ENCODE measurements at regions not wholly inside any gene's neighbourhood (a gene's known extent, or its start where the extent isn't known, plus 50 kb on each side); places are given as distances from the start of the nearest gene placed in this dataset.

- H3K9me3 ChIP-seq (ENCODE audit: low read depth) = no peaks in the 10 kb centered on the region
- no peaks in the 10 kb centered on the region for H3K36me3 ChIP-seq
- H3K4me3 ChIP-seq = no peak overlapping the region
Observed at GRCh38 chr2:8604262-8604661, 77.6 kb upstream of the ID2 start.

GRCh38 chr2:8605351-8606065 lies 76.3 kb upstream of the ID2 start:
- H3K27me3 ChIP-seq = no peaks in the 10 kb centered on the region
- no peaks in the 10 kb centered on the region for H3K9me3 ChIP-seq (ENCODE audit: low read depth)
- no peaks in the 10 kb centered on the region for H3K36me3 ChIP-seq
- no peak overlapping the region for H3K27ac ChIP-seq
- DNase-seq (ENCODE audit: low read depth in 1 of 2, low spot score in 1 of 2) = no peak
- no peak for TF ChIP-seq CTCF (IDR thresholded peaks at IDR 0.05; ENCODE audit: low read depth, low read length)
- H3K4me3 ChIP-seq = no peak overlapping the region
- peaks cover 19% of the 10 kb centered on the region for H3K4me1 ChIP-seq (ENCODE audit: low read depth)

More at GRCh38 chr2:8604262-8604661, 77.6 kb upstream of the ID2 start:
- H3K4me1 ChIP-seq (ENCODE audit: low read depth) = peaks cover 9% of the 10 kb centered on the region
- no peak for TF ChIP-seq CTCF (IDR thresholded peaks at IDR 0.05; ENCODE audit: low read depth, low read length)
- no peaks in the 10 kb centered on the region for H3K27me3 ChIP-seq
- DNase-seq (ENCODE audit: low read depth in 1 of 2, low spot score in 1 of 2) = no peak
- no peak overlapping the region for H3K27ac ChIP-seq

- H3K27me3 ChIP-seq = no peaks in the 10 kb centered on the region
- no peak for TF ChIP-seq CTCF (IDR thresholded peaks at IDR 0.05; ENCODE audit: low read depth, low read length)
- no peak overlapping the region for H3K4me3 ChIP-seq
- no peak overlapping the region for H3K27ac ChIP-seq
- DNase-seq (ENCODE audit: low read depth in 1 of 2, low spot score in 1 of 2) = no peak
- H3K36me3 ChIP-seq = no peaks in the 10 kb centered on the region
- H3K9me3 ChIP-seq (ENCODE audit: low read depth) = no peaks in the 10 kb centered on the region
- peaks cover 20% of the 10 kb centered on the region for H3K4me1 ChIP-seq (ENCODE audit: low read depth)
Observed at GRCh38 chr2:8606226-8606625, 75.6 kb upstream of the ID2 start.

GRCh38 chr2:8606649-8607550 lies 75.0 kb upstream of the ID2 start:
- no peak for TF ChIP-seq CTCF (IDR thresholded peaks at IDR 0.05; ENCODE audit: low read depth, low read length)
- Histone ChIP-seq H3K4me1 (ENCODE audit: low read depth) (peaks cover 24% of the 10 kb centered on the region), H3K36me3 (no peaks in the 10 kb centered on the region), H3K27me3 (no peaks in the 10 kb centered on the region), H3K27ac (peak overlapping the region; percentile 4), H3K9me3 (ENCODE audit: low read depth) (no peaks in the 10 kb centered on the region), H3K4me3 (no peak overlapping the region)
- DNase-seq (ENCODE audit: low read depth in 1 of 2, low spot score in 1 of 2) = no peak

- peak in 1 of 2 donors; percentile 21 for DNase-seq (ENCODE audit: low read depth in 1 of 2, low spot score in 1 of 2)
- Histone ChIP-seq H3K9me3 (ENCODE audit: low read depth) (no peaks in the 10 kb centered on the region), H3K4me1 (ENCODE audit: low read depth) (peaks cover 26% of the 10 kb centered on the region), H3K27ac (no peak overlapping the region), H3K4me3 (no peak overlapping the region), H3K27me3 (no peaks in the 10 kb centered on the region), H3K36me3 (no peaks in the 10 kb centered on the region)
- no peak for TF ChIP-seq CTCF (IDR thresholded peaks at IDR 0.05; ENCODE audit: low read depth, low read length)
Observed at GRCh38 chr2:8607606-8608005, 74.2 kb upstream of the ID2 start.
